Gastrocnemius medialis (tissue), 4 donors: ENCODE measurements at regions not wholly inside any gene's neighbourhood (a gene's known extent, or its start where the extent isn't known, plus 50 kb on each side); places are given as distances from the start of the nearest gene placed in this dataset.

Experiments
- CTCF ChIP-seq, 5 experiments: fragments of 450-650 bp in 3 of 5; fragments of 200-600 bp in 2 of 5; sonication (generic) in 2 of 5; IDR thresholded peaks in 4 of 5; conservative IDR thresholded peaks in 1 of 5; 1 replicate in 4 of 5; 2 replicates in 1 of 5; pipeline ENCODE4 v1.5.1; 2016 to 2019; ENCODE audit warnings: antibody characterized with exemption in 5 of 5, mild to moderate bottlenecking in 3 of 5, moderate library complexity in 3 of 5
- POLR2A ChIP-seq, 2 donors: fragments of 450-650 bp; IDR thresholded peaks; one replicate each; pipeline ENCODE4 v1.6.1; 2017; ENCODE audit warnings: antibody characterized with exemption in 2 of 2, mild to moderate bottlenecking in 2 of 2, moderate library complexity in 2 of 2

GRCh38 chr7:16944936-16945335 is 63.2 kb upstream of the AGR3 start:
- no peak for TF ChIP-seq CTCF (IDR thresholded peaks at IDR 0.05 in 4 of 5, conservative IDR thresholded peaks at IDR 0.05 in 1 of 5)
- no peak for TF ChIP-seq POLR2A (IDR thresholded peaks at IDR 0.05)
